Thyroid gland (tissue), 4 donors: ENCODE measurements at regions not wholly inside any gene's neighbourhood (a gene's known extent, or its start where the extent isn't known, plus 50 kb on each side); places are given as distances from the start of the nearest gene placed in this dataset.
A peak's percentile ranks its signal among the peaks of the same experiment; 100 is the strongest.

Experiments used
- DNase-seq, 2 donors: peaks; one replicate each; pipeline ENCODE4 v3.0.0-alpha.2; 2019
- H3K27ac ChIP-seq, 3 donors: fragments of 200-600 bp; sonication (generic); 1 replicate in 2 of 3; 2 replicates in 1 of 3; pipeline ENCODE4 v1.5.1; 2016 to 2019; ENCODE audit warnings: mild to moderate bottlenecking in 1 of 3, moderate library complexity in 1 of 3
- H3K27me3 ChIP-seq: fragments of 200-600 bp; sonication (generic); one replicate; pipeline ENCODE4 v1.5.1; 2019
- H3K36me3 ChIP-seq, 2 donors: fragments of 200-600 bp; sonication (generic); one replicate each; pipeline ENCODE4 v1.5.1; 2016 to 2019
- H3K4me1 ChIP-seq, 2 donors: fragments of 200-600 bp; sonication (generic); one replicate each; pipeline ENCODE4 v1.5.1; 2017 to 2019
- H3K4me3 ChIP-seq, 3 donors: fragments of 200-600 bp; sonication (generic); replicated peaks in 1 of 3; 1 replicate in 2 of 3; 2 replicates in 1 of 3; pipeline ENCODE4 v1.5.1; 2016; ENCODE audit warnings: mild to moderate bottlenecking in 1 of 3
- H3K9me3 ChIP-seq: fragments of 200-600 bp; sonication (generic); one replicate; pipeline ENCODE4 v1.5.1; 2017
- CTCF ChIP-seq, 6 experiments: fragments of 200-600 bp in 3 of 6; fragments of 450-650 bp in 3 of 6; sonication (generic) in 3 of 6; IDR thresholded peaks; one replicate each; pipeline ENCODE4 v1.5.1; 2016 to 2019; ENCODE audit warnings: antibody characterized with exemption in 6 of 6, mild to moderate bottlenecking in 2 of 6, inconsistent platforms in 1 of 6, moderate library complexity in 1 of 6
- POLR2A ChIP-seq, 2 donors: fragments of 450-650 bp; IDR thresholded peaks; one replicate each; pipeline ENCODE4 v1.6.1; 2017; ENCODE audit warnings: antibody characterized with exemption in 2 of 2, mild to moderate bottlenecking in 2 of 2, moderate library complexity in 1 of 2
- WGBS, 2 donors: methylation state at CpG; one replicate each; pipeline ENCODE4 v1.1.5; 2017; 5-methylcytosine and 5-hydroxymethylcytosine counted together
- intact Hi-C: fragments of 100-400 bp; cut with DNase I; formaldehyde crosslinking; loops from one replicate; pipeline ENCODE4 v1.15.1; 2023

GRCh38 chr4:98210281-98210680 lies 50.9 kb upstream of the RAP1GDS1 start:
- H3K36me3 ChIP-seq = no peaks in the 10 kb centered on the region
- H3K4me1 ChIP-seq = peaks cover 0 to 6% of the 10 kb centered on the region in 2 donors
- no peak for TF ChIP-seq CTCF (IDR thresholded peaks at IDR 0.05)
- TF ChIP-seq POLR2A (IDR thresholded peaks at IDR 0.05) = no peak
- H3K4me3 ChIP-seq = no peak overlapping the region
- no peaks in the 10 kb centered on the region for H3K27me3 ChIP-seq
- intact Hi-C loops = no loop called here
- WGBS, 2 donors = 24 to 25% methylated on average over 1 of the region's 1 CpG
- H3K9me3 ChIP-seq = no peaks in the 10 kb centered on the region
- peak overlapping the region in 2 of 3 donors; percentile 6 to 31 for H3K27ac ChIP-seq
- no peak for DNase-seq

- WGBS, 2 donors = 85 to 86% methylated on average over 1 of the region's 1 CpG
- Histone ChIP-seq H3K27me3 (no peaks in the 10 kb centered on the region), H3K9me3 (no peaks in the 10 kb centered on the region), H3K4me1 (peaks cover 0 to 6% of the 10 kb centered on the region in 2 donors), H3K27ac (no peak overlapping the region), H3K36me3 (no peaks in the 10 kb centered on the region), H3K4me3 (no peak overlapping the region)
- no peak for TF ChIP-seq CTCF (IDR thresholded peaks at IDR 0.05)
- TF ChIP-seq POLR2A (IDR thresholded peaks at IDR 0.05) = no peak
- intact Hi-C loops = no loop called here
- no peak for DNase-seq
These were observed 52.1 kb upstream of the RAP1GDS1 start for GRCh38 chr4:98209111-98209510.

- no peak for TF ChIP-seq CTCF (IDR thresholded peaks at IDR 0.05)
- TF ChIP-seq POLR2A (IDR thresholded peaks at IDR 0.05) = no peak
- Histone ChIP-seq H3K4me1 (no peaks in the 10 kb centered on the region), H3K4me3 (no peak overlapping the region), H3K9me3 (no peaks in the 10 kb centered on the region), H3K27ac (no peak overlapping the region), H3K36me3 (no peaks in the 10 kb centered on the region), H3K27me3 (no peaks in the 10 kb centered on the region)
- intact Hi-C loops = no loop called here
- 86 to 87% methylated on average over 3 of the region's 3 CpGs for WGBS, 2 donors
- DNase-seq = no peak
These were observed 57.0 kb upstream of the RAP1GDS1 start for GRCh38 chr4:98204236-98204553.

GRCh38 chr4:98203332-98204235 lies 57.6 kb upstream of the RAP1GDS1 start:
- no peaks in the 10 kb centered on the region for H3K27me3 ChIP-seq
- no peak for TF ChIP-seq POLR2A (IDR thresholded peaks at IDR 0.05)
- no peak for TF ChIP-seq CTCF (IDR thresholded peaks at IDR 0.05)
- H3K9me3 ChIP-seq = no peaks in the 10 kb centered on the region
- H3K27ac ChIP-seq = no peak overlapping the region
- H3K4me3 ChIP-seq = no peak overlapping the region
- no peaks in the 10 kb centered on the region for H3K4me1 ChIP-seq
- DNase-seq = no peak
- 76 to 77% methylated on average over 8 of the region's 8 CpGs for WGBS, 2 donors
- intact Hi-C loops = no loop called here
- no peaks in the 10 kb centered on the region for H3K36me3 ChIP-seq

- H3K4me3 ChIP-seq = no peak overlapping the region
- no peaks in the 10 kb centered on the region for H3K36me3 ChIP-seq
- 93 to 95% methylated on average over 1 of the region's 1 CpG for WGBS, 2 donors
- TF ChIP-seq POLR2A (IDR thresholded peaks at IDR 0.05) (no peak), CTCF (IDR thresholded peaks at IDR 0.05) (no peak)
- H3K9me3 ChIP-seq = no peaks in the 10 kb centered on the region
- H3K4me1 ChIP-seq = no peaks in the 10 kb centered on the region
- no peak overlapping the region for H3K27ac ChIP-seq
- no peak for DNase-seq
- intact Hi-C loops = no loop called here
- no peaks in the 10 kb centered on the region for H3K27me3 ChIP-seq
These were observed 58.3 kb upstream of the RAP1GDS1 start for GRCh38 chr4:98202907-98203306.
